ENCODE measurements at regions not wholly inside any gene's neighbourhood (a gene's known extent, or its start where the extent isn't known, plus 50 kb on each side); places are given as distances from the start of the nearest gene placed in this dataset.

- peak in 1 of 2 experiments; percentile 25 for DNase-seq
Measured at GRCh38 chr2:155377266-155377680, 678.8 kb downstream of the KCNJ3 start.

- no peak for DNase-seq
Measured at GRCh38 chr2:155372969-155373368, 674.5 kb downstream of the KCNJ3 start.

GRCh38 chr2:155368934-155369333 lies 670.4 kb downstream of the KCNJ3 start:
- no peak for DNase-seq

GRCh38 chr2:155364766-155365165 lies 666.3 kb downstream of the KCNJ3 start:
- no peak for DNase-seq

GRCh38 chr2:155363349-155363888 lies 664.9 kb downstream of the KCNJ3 start:
- DNase-seq = no peak

GRCh38 chr2:155357172-155357571 lies 658.7 kb downstream of the KCNJ3 start:
- no peak for DNase-seq

- no peak for DNase-seq
Measured at GRCh38 chr2:155356250-155356649, 657.8 kb downstream of the KCNJ3 start.

- DNase-seq = no peak
Measured at GRCh38 chr2:155350783-155351580, 652.5 kb downstream of the KCNJ3 start.

- DNase-seq = no peak
Measured at GRCh38 chr2:155332016-155332415, 633.5 kb downstream of the KCNJ3 start.

GRCh38 chr2:155320236-155320635 lies 621.7 kb downstream of the KCNJ3 start:
- DNase-seq = no peak

GRCh38 chr2:155318710-155319109 lies 620.2 kb downstream of the KCNJ3 start:
- DNase-seq = no peak

GRCh38 chr2:155315768-155316167 lies 617.3 kb downstream of the KCNJ3 start:
- DNase-seq = no peak

- no peak for DNase-seq
Measured at GRCh38 chr2:155310589-155310988, 612.1 kb downstream of the KCNJ3 start.

GRCh38 chr2:155309483-155309882 lies 611.0 kb downstream of the KCNJ3 start:
- no peak for DNase-seq

- DNase-seq = no peak
Measured at GRCh38 chr2:155308367-155309009, 610.0 kb downstream of the KCNJ3 start.

- DNase-seq = no peak
Measured at GRCh38 chr2:155301221-155301620, 602.7 kb downstream of the KCNJ3 start.

- DNase-seq = no peak
Measured at GRCh38 chr2:155298001-155298400, 599.5 kb downstream of the KCNJ3 start.

GRCh38 chr2:155294358-155294757 lies 595.9 kb downstream of the KCNJ3 start:
- DNase-seq = no peak

- DNase-seq = no peak
Measured at GRCh38 chr2:155281907-155282306, 583.4 kb downstream of the KCNJ3 start.

- DNase-seq = no peak
Measured at GRCh38 chr2:155273323-155273722, 574.8 kb downstream of the KCNJ3 start.

GRCh38 chr2:155266583-155266982 lies 568.1 kb downstream of the KCNJ3 start:
- DNase-seq = no peak

- no peak for DNase-seq
Measured at GRCh38 chr2:155266109-155266508, 567.6 kb downstream of the KCNJ3 start.

GRCh38 chr2:155256803-155257202 lies 558.3 kb downstream of the KCNJ3 start:
- no peak for DNase-seq

- no peak for DNase-seq
Measured at GRCh38 chr2:155250800-155251199, 552.3 kb downstream of the KCNJ3 start.
